Middle frontal gyrus (tissue), 1 donor: ENCODE measurements at regions not wholly inside any gene's neighbourhood (a gene's known extent, or its start where the extent isn't known, plus 50 kb on each side); places are given as distances from the start of the nearest gene placed in this dataset.

Experiments
- DNase-seq: peaks from one replicate; pipeline ENCODE4 v3.0.0-alpha.2; 2015; ENCODE audit warnings: low spot score; ENCODE audit errors: extremely low spot score

- DNase-seq = no peak
These were observed 350.0 kb downstream of the CXCL12 start for GRCh38 chr10:44034946-44035345.

- no peak for DNase-seq
These were observed 351.9 kb downstream of the CXCL12 start for GRCh38 chr10:44033008-44033407.

- no peak for DNase-seq
These were observed 352.7 kb downstream of the CXCL12 start for GRCh38 chr10:44032216-44032615.

GRCh38 chr10:44030738-44031137, 354.2 kb downstream of the CXCL12 start:
- no peak for DNase-seq

- DNase-seq = no peak
These were observed 354.8 kb downstream of the CXCL12 start for GRCh38 chr10:44030132-44030531.

- DNase-seq = no peak
These were observed 356.3 kb downstream of the CXCL12 start for GRCh38 chr10:44028384-44029137.

DNA sequence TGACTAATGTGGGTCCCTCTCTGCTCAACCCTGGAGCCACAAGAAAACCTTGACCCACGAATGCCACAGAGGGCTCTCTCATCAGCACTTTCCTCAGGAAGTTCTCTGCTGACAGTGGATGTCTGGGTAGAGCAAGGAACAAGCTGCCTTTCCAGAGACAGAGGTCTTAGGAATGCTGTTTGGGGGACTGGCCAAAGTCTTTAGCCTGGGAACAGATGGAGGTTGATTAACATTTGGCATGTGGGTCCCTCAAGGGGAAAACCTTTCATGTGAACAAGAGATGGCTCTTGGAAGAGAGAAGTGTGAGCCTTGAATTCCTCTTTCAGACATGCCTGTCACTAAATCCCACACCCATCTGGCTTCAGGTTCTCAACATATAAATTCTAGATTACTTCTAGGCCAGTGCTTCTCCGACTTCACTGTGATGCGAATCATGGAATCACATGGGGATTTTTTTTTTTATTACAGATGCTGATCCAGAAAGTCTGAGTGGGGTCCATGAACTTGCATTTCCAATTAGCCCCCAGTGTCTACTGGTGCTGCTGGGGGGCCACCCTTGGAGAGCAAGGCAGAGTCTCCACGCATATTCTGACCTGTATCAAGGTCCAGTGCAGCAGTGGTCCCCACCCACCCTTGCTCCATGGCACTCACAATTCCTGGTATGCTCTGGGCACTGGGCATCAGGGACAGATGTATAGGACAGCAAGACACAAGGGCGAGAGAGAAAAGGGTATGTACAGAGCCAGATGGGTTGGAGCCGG, 360.4 kb downstream of the CXCL12 start:
- no peak for DNase-seq

GRCh38 chr10:44023517-44023916, 361.4 kb downstream of the CXCL12 start:
- DNase-seq = no peak

GRCh38 chr10:44022203-44022602, 362.7 kb downstream of the CXCL12 start:
- no peak for DNase-seq

GRCh38 chr10:44020322-44021111, 364.4 kb downstream of the CXCL12 start:
- no peak for DNase-seq

- no peak for DNase-seq
These were observed 367.3 kb downstream of the CXCL12 start for GRCh38 chr10:44017483-44018145.

GRCh38 chr10:44016589-44017482, 368.1 kb downstream of the CXCL12 start:
- DNase-seq = no peak

DNA sequence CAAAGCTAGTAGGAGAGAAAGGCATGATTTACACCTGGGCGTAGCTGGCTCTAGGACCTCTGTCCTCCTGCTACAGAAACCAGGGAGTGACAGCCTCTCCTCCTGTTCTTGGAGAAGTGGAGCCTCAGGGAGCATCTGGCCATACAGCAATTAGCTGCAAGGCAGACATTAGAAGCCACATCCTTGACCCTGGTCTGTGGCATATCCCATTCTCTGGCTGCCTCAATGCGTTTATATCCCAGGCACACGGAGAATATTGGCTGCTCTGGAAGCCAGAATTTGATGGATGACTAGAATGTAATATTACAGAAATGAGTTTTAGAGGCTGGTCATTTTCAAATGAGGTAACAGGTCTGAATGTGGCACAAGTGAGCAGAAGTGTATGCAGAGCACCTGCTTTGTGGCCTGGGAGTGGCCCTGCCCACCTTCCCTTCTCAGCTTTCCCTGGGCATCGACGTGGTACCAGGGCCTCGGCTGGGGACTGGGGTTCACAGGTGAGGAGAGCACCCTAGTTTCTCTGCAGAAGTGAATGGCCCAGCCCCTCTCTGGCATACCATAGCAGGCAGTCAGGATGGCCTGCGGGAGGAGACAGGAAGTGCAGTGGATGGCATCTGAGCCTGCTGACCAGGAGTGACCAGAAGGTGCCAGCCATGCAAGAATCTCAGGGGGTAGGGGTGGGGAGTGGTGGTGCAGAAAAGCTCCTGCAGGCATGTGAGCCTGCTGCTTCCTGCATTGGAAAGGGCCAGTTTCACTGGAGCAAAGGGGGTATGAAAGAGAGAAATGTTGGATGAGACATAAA, 367.2 kb upstream of the ZNF32 start:
- DNase-seq = no peak

- DNase-seq = no peak
These were observed 366.1 kb upstream of the ZNF32 start for GRCh38 chr10:44014644-44015250.

DNA sequence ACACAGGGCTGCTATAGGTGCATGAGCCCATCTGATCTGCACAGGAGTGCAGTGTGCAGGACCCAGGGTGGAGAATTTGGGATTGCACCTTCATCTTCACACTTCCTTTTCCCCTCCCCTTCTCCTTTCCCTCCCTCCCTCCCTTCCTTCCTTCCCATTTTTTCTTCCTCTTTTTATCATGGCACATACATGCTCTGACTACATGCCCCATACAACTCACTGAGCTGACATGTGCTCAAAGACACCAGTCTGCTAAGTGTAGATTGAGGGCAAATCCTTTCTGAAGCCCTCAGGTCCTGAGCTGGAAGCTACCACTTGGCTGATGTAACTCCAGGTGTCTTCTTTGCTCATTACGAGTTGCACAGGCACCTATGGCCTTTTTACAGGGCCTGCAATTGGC, 365.3 kb upstream of the ZNF32 start:
- DNase-seq = no peak

GRCh38 chr10:44012921-44013320, 364.2 kb upstream of the ZNF32 start:
- no peak for DNase-seq

- no peak for DNase-seq
These were observed 362.9 kb upstream of the ZNF32 start for GRCh38 chr10:44011603-44011981.

- DNase-seq = no peak
These were observed 362.4 kb upstream of the ZNF32 start for GRCh38 chr10:44010873-44011602.
